ENCODE measurements at regions not wholly inside any gene's neighbourhood (a gene's known extent, or its start where the extent isn't known, plus 50 kb on each side); places are given as distances from the start of the nearest gene placed in this dataset.

GRCh38 chr12:115452751-115453281, 768.8 kb upstream of the TBX3 start:
- TF ChIP-seq CTCF (IDR thresholded peaks at IDR 0.05; ENCODE audit: low read depth, low read length, missing input control) (no peak), TAF1 (conservative IDR thresholded peaks at IDR 0.05) (no peak), ATF3 (IDR thresholded peaks at IDR 0.05) (no peak), JUND (IDR thresholded peaks at IDR 0.05) (no peak), MAX (IDR thresholded peaks at IDR 0.05) (no peak), YY1 (IDR thresholded peaks at IDR 0.05) (no peak), NR2F2 (IDR thresholded peaks at IDR 0.05) (no peak), REST (IDR thresholded peaks at IDR 0.05) (no peak), ZBTB33 (IDR thresholded peaks at IDR 0.05) (no peak), RAD21 (IDR thresholded peaks at IDR 0.05) (no peak), HNF4G (IDR thresholded peaks at IDR 0.05) (no peak)

All from liver (tissue), 3 donors.